ENCODE measurements at regions not wholly inside any gene's neighbourhood (a gene's known extent, or its start where the extent isn't known, plus 50 kb on each side); places are given as distances from the start of the nearest gene placed in this dataset.

GRCh38 chr16:61579195-61579594, 457.0 kb downstream of the CDH8 start:
- Histone ChIP-seq H3K27me3 (ENCODE audit: low read length) (no peaks in the 10 kb centered on the region), H3K79me2 (ENCODE audit: insufficient read depth, low read length) (no peaks in the 10 kb centered on the region), H3K9ac (ENCODE audit: low read length) (no peak overlapping the region), H4K20me1 (ENCODE audit: low read depth, low read length) (no peaks in the 10 kb centered on the region), H2AFZ (ENCODE audit: low read depth, low read length, severe bottlenecking) (no peak overlapping the region), H3K27ac (ENCODE audit: low read depth, low read length) (no peak overlapping the region), H3K36me3 (ENCODE audit: low read length) (no peaks in the 10 kb centered on the region), H3K9me3 (ENCODE audit: insufficient read depth, low read length) (no peaks in the 10 kb centered on the region), H3K4me2 (ENCODE audit: low read depth, low read length, poor library complexity, severe bottlenecking) (no peak overlapping the region), H3K4me3 (ENCODE audit: insufficient read depth, low read length, poor library complexity, severe bottlenecking) (no peak overlapping the region), H3F3A (ENCODE audit: insufficient read depth) (no peaks in the 10 kb centered on the region), H3K9me2 (replicated peaks; ENCODE audit: insufficient read depth, low read length) (no peaks in the 10 kb centered on the region)
- no peak for TF ChIP-seq CTCF (IDR thresholded peaks at IDR 0.05; ENCODE audit: insufficient read depth, low read length, poor library complexity, severe bottlenecking)
- TF ChIP-seq EZH2phosphoT487 (conservative IDR thresholded peaks at IDR 0.05; ENCODE audit: low read length) = no peak

- TF ChIP-seq CTCF (IDR thresholded peaks at IDR 0.05; ENCODE audit: insufficient read depth, low read length, poor library complexity, severe bottlenecking) = no peak
- TF ChIP-seq EZH2phosphoT487 (conservative IDR thresholded peaks at IDR 0.05; ENCODE audit: low read length) = no peak
- no peaks in the 10 kb centered on the region for H4K20me1 ChIP-seq (ENCODE audit: low read depth, low read length)
- H3K79me2 ChIP-seq (ENCODE audit: insufficient read depth, low read length) = no peaks in the 10 kb centered on the region
- no peak overlapping the region for H3K9ac ChIP-seq (ENCODE audit: low read length)
- no peaks in the 10 kb centered on the region for H3K9me3 ChIP-seq (ENCODE audit: insufficient read depth, low read length)
- no peaks in the 10 kb centered on the region for H3K9me2 ChIP-seq (replicated peaks; ENCODE audit: insufficient read depth, low read length)
- no peaks in the 10 kb centered on the region for H3K36me3 ChIP-seq (ENCODE audit: low read length)
- H3K4me3 ChIP-seq (ENCODE audit: insufficient read depth, low read length, poor library complexity, severe bottlenecking) = no peak overlapping the region
- H3K4me2 ChIP-seq (ENCODE audit: low read depth, low read length, poor library complexity, severe bottlenecking) = no peak overlapping the region
- H2AFZ ChIP-seq (ENCODE audit: low read depth, low read length, severe bottlenecking) = no peak overlapping the region
- no peak overlapping the region for H3K27ac ChIP-seq (ENCODE audit: low read depth, low read length)
- no peaks in the 10 kb centered on the region for H3K27me3 ChIP-seq (ENCODE audit: low read length)
- H3F3A ChIP-seq (ENCODE audit: insufficient read depth) = no peaks in the 10 kb centered on the region
These were observed 459.8 kb downstream of the CDH8 start for GRCh38 chr16:61576476-61576875.

- no peaks in the 10 kb centered on the region for H3F3A ChIP-seq (ENCODE audit: insufficient read depth)
- H3K9me2 ChIP-seq (replicated peaks; ENCODE audit: insufficient read depth, low read length) = no peaks in the 10 kb centered on the region
- H2AFZ ChIP-seq (ENCODE audit: low read depth, low read length, severe bottlenecking) = no peak overlapping the region
These were observed 460.6 kb downstream of the CDH8 start for GRCh38 chr16:61575617-61576016.

More at GRCh38 chr16:61575617-61576016, 460.6 kb downstream of the CDH8 start:
- H3K4me3 ChIP-seq (ENCODE audit: insufficient read depth, low read length, poor library complexity, severe bottlenecking) = no peak overlapping the region
- no peaks in the 10 kb centered on the region for H4K20me1 ChIP-seq (ENCODE audit: low read depth, low read length)
- H3K4me2 ChIP-seq (ENCODE audit: low read depth, low read length, poor library complexity, severe bottlenecking) = no peak overlapping the region
- no peak overlapping the region for H3K9ac ChIP-seq (ENCODE audit: low read length)
- H3K27ac ChIP-seq (ENCODE audit: low read depth, low read length) = no peak overlapping the region
- no peaks in the 10 kb centered on the region for H3K9me3 ChIP-seq (ENCODE audit: insufficient read depth, low read length)
- TF ChIP-seq EZH2phosphoT487 (conservative IDR thresholded peaks at IDR 0.05; ENCODE audit: low read length) = no peak
- TF ChIP-seq CTCF (IDR thresholded peaks at IDR 0.05; ENCODE audit: insufficient read depth, low read length, poor library complexity, severe bottlenecking) = no peak
- H3K36me3 ChIP-seq (ENCODE audit: low read length) = no peaks in the 10 kb centered on the region
- H3K27me3 ChIP-seq (ENCODE audit: low read length) = no peaks in the 10 kb centered on the region
- no peaks in the 10 kb centered on the region for H3K79me2 ChIP-seq (ENCODE audit: insufficient read depth, low read length)

Data from SU-DHL-6 (cell line).